ENCODE measurements at regions not wholly inside any gene's neighbourhood (a gene's known extent, or its start where the extent isn't known, plus 50 kb on each side); places are given as distances from the start of the nearest gene placed in this dataset.
A peak's percentile ranks its signal among the peaks of the same experiment; 100 is the strongest.

- DNase-seq, result no peak
These were observed 473.1 kb upstream of the TCF4 start for GRCh38 chr18:56060967-56061541.

DNA sequence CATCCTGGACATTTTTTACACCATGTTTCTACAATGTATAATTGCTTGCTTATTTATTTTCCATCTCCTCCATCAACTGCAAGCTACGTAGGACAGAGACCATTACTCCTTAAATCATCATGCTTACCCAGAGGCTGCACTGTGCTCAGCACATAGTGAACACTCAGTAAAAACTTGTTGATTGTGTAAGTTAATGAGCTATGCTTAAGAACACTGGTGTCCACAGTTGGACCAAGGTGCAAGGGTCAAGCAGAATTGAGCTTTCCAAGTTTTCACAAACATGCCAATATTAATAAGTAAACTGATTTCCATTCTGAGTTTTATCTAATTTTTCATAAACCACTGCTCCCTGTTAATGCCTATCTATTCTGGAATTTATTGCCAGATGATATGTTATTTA lies 464.2 kb upstream of the TCF4 start:
- no peak for DNase-seq

DNA sequence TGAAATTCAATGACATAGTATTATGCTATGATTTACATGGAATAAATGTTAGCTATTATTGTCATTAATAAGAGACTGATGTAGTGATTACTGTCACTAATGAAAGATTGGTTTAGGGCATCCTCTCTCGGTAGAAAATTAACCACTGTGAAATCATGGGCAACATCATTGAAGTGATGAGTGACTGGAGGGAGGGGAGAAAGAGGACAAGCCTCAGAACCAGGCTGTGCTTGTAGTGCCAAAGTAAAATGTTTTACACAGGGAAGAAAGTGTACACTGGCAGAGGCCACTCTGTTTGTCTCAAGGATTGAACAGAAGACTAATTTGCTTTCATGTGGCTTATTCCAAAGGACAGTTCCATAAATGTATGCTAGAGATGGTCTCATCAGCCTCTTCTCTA lies 456.2 kb upstream of the TCF4 start:
- no peak for DNase-seq

DNA sequence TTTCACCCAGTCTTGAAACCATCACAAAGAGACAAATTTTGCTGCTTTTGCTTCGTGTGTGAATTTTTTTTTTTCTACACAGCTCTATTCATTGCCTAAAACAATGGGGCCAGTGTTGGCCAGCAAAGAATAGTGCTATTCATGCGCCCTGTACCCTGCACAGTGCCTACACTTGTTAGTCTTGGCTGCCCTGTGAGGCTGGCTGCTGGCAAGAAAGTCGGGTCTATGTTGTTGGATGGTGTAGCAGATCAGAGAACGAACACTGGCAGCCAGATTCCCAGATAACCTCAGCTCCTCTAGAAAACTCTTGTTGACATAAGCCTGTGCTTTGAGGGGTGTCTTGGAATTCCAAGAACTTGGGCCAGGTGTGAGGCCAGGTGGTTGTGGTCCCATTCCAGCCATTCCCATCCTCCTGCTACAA lies 455.7 kb upstream of the TCF4 start:
- no peak for DNase-seq

DNA sequence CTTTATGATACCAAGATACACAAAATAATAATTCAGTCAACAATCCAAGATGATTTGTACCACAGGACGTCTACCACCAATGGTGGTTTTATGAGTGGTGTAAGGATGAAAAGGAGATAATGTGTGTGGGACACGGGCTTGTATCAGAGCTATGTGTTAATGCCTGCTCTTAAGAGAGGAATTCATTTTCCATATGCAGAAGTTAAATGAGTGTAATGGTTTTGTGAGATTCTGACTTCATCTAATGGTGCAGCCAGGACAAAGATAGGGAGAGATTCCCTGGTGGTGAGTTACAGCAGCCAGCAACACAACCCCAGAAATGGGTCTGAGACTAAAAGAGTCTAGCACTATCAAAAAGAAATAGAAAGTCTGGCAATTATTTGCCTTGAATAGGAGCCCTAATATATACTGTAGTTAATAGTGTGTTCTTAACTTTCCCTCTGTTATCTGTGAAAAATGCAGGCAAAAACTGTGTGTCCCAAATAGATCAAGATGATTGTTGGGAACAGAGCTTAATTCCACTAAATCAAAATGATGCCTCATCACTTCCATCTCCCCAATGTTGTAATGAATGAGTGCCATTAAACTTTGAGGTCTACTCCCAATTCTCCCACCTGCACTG lies 455.0 kb upstream of the TCF4 start:
- DNase-seq, result no peak

- no peak for DNase-seq
These were observed 450.4 kb upstream of the TCF4 start for GRCh38 chr18:56038171-56039030.

- DNase-seq, result no peak
These were observed 448.7 kb upstream of the TCF4 start for GRCh38 chr18:56036741-56037140.

GRCh38 chr18:56035546-56035945 lies 447.6 kb upstream of the TCF4 start:
- DNase-seq, result no peak

DNA sequence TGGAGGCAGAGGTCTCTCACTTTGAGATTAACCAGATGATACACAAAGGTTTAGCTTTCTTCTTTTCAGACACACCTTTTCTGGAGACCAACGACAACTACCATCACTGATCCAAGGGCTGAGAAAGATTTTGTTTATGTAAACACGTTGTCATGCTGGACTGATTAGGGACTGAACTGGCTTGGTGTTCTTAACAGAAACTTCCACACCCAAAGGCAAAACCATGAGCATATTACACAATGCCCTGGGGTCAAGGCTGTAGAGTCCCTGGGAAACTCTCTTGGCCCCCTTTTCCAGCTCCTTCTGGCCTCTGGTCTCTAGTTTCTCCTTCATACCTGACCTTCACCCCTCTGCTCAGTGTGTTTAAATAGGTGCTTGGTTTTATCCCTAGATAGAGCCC lies 447.0 kb upstream of the TCF4 start:
- DNase-seq, result no peak

DNA sequence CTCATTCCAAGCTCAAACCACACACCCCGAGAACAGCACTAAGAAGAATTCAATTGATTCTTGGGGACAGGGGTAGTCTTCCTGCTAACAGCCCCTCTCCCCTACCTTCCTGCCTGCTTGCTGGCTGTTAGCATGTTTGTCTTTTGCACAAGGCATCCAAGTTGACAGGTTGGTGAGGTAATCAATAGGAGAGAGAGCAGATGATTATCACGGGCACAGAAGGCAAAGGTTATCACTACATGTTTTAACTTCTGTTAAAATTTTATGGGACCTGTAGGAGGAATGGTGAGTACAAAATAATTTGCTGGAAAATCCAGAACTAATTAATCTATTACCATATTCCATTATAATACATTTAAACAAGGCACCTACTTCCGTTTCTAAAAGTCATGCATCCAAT lies 442.1 kb upstream of the TCF4 start:
- no peak for DNase-seq

- DNase-seq, result no peak
These were observed 440.5 kb upstream of the TCF4 start for GRCh38 chr18:56028514-56028913.

DNA sequence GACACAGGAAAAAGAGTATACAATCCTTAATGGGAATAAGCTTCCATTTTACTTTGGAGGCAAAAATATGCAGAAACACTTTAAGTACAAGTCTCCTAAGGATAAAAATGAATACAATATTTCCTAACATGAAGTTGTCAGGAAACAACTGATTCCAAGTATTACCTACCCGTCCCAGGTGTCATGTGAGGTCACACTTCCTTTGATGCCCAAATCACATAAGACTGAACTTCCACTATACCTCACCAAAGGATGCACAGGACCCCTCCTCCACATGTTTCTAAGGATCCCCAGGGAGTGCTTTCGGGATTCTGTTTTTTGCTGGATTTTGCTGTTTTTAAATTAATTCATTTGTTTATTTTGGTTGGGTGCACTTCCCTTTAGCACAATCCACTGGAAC lies 438.5 kb upstream of the TCF4 start:
- no peak for DNase-seq

GRCh38 chr18:56021809-56022195 lies 433.8 kb upstream of the TCF4 start:
- no peak for DNase-seq

- no peak for DNase-seq
These were observed 433.3 kb upstream of the TCF4 start for GRCh38 chr18:56021136-56021808.

- peak; percentile 7 for DNase-seq
These were observed 431.9 kb upstream of the TCF4 start for GRCh38 chr18:56019908-56020307.

GRCh38 chr18:56019156-56019555 lies 431.2 kb upstream of the TCF4 start:
- DNase-seq, result no peak

DNA sequence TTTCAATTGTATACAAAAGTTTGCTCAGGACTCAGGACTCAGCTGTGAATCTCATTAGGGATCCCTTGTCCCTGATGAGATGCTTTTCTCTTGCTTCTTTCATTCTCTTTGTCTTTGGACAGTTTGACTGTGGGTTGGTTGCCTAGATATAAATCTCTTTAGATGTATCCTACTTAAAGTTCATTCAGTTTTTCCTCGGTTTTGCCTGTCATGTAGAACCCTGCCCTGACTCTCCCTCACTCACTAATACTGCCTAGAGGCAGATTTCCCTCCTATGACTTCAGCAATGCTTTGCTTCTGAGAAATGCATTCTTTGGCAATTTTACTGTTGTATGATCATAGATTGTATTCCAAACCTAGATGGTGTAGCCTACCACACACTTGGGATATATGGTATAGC lies 421.4 kb upstream of the TCF4 start:
- no peak for DNase-seq

DNA sequence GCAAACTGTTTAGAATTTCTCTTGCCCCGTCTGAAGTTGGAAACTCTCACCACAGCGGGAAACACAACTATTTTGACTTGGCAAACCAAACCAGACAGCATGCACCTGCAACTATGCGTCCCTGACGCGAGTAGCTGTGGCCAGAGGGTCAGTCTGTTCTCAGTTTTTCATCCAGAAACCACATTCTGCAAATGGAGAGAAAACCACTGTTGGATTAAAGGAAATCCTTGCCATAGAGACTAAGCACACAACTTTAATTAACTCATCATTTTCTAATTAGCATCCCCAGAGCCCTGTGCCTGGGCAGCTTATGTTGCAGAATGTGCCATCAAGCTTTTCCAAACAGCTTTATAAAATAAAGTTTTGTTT lies 415.7 kb upstream of the TCF4 start:
- DNase-seq, result no peak

DNA sequence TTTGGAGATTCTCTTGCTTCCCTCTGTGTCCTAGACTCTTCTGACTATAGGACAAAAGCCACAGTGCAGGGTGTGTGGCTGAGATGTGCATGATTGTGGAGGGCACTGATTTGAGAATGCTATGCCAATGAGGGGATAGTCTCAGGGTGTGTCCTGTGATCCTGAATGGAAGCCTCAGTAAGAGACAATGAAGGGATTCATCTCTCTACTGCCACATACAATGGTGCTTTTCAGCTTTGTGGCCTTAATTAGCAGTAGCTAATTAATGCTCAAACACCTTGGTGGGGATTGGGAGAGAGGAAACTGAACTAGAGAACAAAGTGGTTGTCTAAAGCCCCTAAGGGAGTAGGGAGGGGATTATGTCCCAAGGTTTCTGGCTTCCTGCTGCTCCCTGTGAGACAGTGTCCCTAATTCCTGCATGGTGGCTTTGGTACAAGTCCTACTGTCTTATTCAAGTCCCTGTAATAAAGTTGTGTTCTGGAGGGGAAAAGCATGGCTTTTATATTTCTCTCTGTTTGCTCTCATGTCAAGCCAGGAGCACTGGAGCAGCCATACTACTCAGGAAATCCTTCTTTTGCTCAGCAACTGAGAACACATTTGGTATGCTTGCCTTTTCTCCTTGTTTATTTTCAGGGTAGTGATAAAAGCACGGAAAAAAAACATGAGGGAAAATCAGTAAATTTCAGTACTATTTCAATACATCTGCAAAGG lies 415.2 kb upstream of the TCF4 start:
- no peak for DNase-seq

DNA sequence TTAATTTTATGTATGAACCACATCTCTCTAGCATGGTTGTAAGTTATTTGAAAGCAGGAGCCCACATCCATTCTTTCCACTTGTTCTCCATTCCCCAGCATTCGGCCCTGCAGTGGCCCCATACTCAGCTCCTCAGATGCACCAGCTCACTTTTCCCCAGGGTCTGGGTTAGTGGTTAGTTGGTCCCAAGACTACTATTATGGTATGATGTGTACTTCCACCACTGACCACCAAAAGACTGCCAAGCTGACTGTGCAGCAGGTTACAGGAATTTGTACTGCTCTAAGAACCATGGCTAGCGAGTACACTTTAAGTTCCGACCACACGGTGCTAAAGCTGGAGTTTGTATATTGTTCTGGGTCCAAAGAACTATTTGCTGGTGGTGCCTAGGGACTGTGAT lies 413.6 kb upstream of the TCF4 start:
- DNase-seq, result no peak

- DNase-seq, result no peak
These were observed 412.0 kb upstream of the TCF4 start for GRCh38 chr18:56000041-56000440.

GRCh38 chr18:55999641-56000040 lies 411.6 kb upstream of the TCF4 start:
- no peak for DNase-seq

GRCh38 chr18:55998801-55999385 lies 410.9 kb upstream of the TCF4 start:
- no peak for DNase-seq
